Endometrial microvascular endothelial cells (primary cell): ENCODE measurements at regions not wholly inside any gene's neighbourhood (a gene's known extent, or its start where the extent isn't known, plus 50 kb on each side); places are given as distances from the start of the nearest gene placed in this dataset.

ENCODE experiments used
- in situ Hi-C: cut with HindIII; loops from 2 replicates; pipeline ENCODE4 v1.10.0; 2017; ENCODE audit warnings: low sequenced_read_pairs, low pct_unique_long_range_greater_than_20kb; ENCODE audit errors: inconsistent ontology term

DNA sequence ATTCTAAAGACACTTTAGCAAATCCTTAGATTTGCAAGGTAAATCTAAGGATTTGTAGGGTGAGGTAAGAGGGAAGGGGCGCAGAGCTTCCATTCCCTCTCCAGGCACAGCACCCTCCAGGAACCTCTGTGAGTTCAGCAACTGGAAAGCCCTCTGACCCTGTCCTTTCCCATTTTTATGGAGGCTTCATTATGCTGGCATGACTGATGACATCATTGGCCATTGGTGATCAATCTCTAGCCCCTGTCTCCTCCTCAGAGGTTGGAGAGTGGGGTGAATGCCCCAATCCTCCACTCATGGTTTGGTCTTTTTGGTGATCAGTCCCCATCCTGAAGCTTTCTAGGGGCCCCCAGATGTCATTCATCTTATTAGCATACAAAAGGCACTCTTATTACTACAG lies 187.8 kb downstream of the TSN start:
- in situ Hi-C loops: no loop called here

DNA sequence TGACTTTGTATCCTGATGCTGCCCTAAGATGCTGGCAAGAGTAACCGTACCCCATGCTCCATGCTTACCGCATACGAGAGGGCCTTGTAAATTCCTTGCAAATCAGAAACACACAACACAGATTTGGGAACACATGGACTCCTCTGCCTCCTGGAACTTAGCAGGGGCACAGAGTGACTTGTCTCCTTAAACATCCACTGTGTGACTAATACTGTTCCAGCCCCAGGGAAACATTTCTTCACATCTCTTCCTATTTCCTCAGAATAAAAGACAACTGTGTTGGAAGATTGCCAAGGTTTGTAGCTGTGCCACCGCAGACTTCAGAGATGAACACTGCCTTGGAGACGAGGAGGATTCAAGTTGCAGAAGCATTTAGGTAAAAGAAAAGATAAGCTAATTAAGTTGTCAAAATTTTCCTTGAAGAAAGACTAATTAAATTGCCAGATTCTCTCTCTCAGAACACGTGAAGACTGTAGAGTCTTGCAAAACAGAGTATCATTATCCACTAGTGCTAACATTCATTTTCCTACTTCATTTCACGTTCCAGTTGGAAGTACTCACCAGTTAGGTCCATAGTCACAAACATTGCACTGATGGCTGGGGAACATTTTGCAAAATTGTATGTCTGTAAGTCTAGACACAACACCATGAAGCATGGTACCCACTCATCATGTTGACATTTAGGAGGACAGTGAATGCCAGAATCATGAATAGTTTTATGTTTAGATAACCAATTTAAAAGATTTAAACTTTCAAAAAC lies 188.8 kb downstream of the TSN start:
- in situ Hi-C loops: no loop called here

DNA sequence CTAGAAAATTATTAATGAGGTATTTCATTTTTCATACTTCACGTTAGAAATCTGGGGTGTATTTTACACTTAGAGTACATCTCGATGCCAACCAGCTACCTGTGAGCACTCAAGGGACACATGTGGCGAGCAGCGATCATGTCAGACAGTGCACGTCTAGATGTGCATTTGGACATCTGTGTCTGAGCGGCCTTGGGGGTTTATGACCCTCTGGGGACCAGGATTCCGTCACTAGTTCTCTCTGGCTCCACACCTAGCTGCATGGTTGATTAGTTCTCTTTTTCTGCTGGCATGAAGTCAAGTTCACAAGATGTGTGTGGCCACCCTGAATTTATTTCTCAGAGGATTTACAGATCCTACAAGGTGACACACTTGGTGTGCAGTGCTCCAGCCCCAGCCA lies 192.2 kb downstream of the TSN start:
- in situ Hi-C loops: no loop called here

DNA sequence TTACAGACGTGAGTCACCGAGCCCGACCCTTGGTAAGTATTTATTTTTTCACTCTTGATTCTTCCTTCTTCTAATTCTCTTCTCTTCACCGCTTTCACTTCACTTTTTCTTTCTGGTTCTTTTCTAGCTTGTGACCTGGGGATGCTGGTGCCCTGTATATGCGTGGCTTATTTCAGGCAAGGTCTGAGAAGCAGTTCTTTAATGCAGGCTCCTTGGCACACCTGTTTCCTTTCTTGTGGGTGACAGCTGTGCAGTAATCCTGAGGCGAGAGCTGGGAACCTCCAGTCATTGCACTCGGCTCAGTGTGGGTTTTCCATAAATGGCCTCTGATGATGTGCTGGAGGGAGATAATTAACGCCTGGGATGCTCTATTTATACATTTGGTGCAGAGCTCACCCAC lies 193.8 kb downstream of the TSN start:
- in situ Hi-C loops: no loop called here

DNA sequence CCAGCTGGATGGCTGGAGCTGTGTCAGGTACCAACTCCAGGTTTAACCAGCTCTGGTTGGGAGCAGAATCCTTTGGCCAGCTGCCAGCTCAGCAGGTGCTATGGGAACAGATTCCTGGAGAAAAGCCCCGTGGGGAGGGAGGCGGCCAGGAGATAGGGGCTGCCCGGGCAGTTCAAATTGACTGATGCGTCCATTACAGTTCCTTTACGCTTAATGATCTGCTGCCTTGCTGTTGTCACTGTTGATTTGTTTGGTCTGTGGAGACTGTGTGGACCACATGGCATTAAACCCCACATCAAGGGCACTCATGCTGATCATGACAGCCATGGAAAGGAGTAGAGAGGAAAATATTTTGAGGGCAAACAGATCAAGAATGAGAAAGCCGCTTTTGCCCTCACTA lies 200.0 kb downstream of the TSN start:
- in situ Hi-C loops: no loop called here

DNA sequence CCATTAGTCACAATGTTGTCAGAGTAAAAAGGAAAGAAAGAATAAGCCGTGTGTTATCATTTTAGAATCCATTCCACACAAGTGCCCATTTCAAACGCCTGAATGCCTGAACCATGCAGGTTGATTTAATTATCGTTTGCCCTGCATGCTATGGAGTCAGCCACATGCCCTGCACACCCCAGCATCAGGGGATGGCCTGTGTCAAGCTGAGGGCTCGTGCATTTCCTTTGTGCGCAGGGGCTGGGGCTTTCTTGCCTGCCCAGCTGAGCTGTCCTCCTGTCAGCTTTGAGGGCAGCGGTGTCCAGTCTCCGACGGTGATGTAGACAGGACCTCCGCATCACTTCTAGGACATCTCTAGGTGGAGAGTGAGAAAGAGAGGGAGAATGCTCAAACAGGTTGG lies 200.4 kb downstream of the TSN start:
- in situ Hi-C loops: no loop called here

DNA sequence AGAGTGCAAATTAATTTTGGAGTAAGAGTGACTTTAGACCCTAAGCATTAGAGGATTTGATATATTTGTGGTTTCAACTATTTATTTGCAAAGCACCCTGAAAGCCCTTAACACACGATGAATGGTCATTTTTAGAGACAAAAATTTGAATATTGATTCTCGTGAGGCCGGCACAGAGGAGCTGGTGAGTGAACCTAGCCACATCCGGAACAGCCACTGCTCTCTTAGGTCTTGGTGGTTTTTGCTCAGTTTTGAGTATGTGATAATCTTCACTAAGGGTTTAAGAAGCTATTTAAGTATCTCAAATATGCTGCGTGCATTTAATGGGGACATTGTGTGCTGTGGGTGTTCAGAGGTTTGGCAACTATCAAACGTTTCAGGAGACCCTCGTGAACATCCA lies 204.8 kb downstream of the TSN start:
- in situ Hi-C loops: no loop called here

DNA sequence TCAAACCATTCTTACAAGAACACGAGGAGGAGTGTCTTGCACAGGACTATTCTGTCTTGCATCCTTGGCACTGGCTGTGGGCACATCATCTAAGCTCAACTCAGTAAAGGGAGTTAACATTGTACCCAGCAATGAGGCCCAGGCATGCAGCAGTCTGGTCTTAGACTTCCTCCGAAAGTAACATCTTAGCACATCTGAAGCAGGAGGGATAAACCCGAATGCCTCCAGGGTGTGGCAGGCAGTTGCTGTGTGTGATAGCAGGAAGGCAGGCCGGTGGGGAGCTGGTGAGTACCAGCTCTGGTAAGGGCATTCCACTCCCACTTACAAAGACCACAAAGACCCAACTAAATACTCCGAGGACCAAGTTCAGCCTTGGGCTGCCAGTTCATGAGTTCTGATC lies 206.3 kb downstream of the TSN start:
- in situ Hi-C loops: no loop called here

DNA sequence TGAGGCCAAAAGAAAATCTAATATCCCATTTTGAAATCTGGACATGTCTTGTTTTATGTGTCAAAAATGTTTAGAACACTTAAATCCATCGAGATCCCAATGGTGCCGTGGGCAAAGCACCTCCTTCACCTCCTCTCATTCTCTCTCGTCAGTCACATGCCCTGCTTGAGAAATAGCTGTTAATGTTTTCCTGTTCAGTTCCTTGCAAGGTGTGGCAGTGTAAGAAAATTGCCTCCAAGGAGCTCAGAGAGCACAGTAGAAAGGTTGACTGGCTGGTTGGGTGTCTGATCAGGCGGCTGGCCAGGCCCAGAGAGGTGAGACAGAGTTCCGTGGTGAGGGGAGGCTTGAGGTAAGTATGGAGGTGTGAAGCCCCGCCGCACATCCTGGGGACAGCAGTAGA lies 210.2 kb downstream of the TSN start:
- in situ Hi-C loops: no loop called here

DNA sequence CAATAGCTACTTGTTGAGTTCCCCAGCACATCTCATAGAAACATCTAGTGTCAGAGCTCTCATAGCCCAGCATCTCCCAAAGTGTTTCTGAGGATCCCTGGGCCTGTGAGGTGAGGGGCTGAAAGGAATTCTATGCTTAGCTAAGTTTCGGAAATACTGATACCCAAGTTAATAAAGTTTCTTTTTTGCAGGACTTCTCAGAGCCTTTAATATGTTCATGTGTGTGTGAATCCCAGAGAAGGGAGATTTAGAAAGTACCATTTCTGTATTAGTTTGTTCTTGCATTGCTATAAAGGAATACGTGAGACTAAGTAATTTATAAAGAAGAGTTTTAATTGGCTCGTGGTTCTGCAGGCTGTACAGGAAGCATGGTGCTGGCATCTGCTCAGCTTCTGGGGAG lies 211.2 kb downstream of the TSN start:
- in situ Hi-C loops: no loop called here

DNA sequence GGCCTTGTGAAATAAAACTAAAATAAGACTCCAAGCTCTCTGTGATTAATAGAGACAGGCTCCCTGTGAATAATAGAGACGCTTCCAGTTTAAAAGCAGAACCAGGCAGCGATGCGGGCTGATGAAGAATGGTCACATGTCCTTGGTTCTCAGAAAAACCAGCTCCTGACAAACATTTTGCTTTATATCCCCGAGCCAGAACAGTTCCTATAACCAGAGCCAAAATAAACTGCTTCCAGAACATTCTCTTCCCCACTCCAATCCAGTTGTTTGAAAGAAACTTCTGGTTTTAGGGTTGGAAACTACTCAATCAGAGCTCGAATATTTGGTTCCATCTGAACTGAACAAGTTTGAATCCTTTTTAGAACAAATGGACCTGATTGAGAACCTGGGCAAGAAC lies 213.7 kb downstream of the TSN start:
- in situ Hi-C loops: no loop called here

DNA sequence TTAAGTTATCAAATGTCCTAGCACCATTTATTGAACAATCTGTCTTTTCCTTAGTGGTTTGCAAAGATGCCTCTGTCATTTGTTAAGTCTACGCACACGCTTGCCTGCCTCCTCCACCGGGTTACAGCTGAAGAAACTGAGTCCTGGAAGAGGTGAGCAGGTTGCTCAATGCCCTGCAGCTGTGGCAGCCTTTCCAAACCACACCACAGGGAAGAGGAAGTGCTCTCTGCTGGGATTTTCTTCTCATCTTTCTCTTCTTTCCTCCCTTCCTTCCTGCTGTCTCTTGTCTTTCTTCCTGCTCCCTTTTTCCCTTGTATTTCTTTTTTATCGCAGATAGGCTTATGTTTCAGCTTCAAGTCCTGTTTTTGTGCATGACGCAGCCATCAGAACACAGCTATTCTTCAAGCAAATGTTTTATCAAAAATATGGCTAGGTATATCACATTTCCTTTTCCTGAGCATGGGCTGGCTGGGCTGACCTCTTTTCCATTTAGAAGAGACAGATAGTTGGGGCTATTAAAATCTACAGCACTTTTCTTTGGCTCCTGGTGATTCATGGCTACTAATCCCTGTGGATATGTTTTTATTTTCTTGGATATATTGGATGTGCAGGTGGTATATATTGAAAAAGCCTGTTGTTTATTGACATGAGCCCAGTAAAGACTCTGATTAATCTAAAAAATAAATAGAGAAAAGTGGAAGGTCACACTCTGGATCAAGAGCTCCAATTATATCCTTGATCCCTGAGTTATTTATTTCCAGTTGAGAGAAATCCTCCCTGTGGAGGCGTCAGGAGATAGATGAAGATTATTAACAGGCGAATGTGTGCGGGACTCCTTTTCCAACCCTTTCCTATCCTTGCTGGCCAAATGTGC lies 214.6 kb downstream of the TSN start:
- in situ Hi-C loops: no loop called here

DNA sequence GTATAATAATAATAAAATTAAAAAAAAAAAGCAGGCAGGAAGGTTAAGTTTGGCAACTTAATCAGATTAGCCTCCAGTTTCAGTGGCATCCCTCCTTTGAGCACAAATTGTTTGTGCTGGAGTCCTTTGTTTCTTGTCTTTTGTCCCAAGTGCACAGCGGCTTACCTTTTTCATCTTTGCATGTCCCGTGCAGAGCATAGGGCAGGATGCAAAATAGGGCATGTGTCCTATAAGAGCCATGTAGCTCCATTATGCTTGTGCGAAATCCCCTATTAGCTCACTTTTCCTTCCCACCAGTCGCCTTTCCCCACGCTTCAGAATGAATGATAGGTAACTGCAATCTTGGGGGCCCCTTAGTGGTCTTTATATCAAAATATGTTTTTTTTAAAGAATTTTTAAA lies 216.8 kb downstream of the TSN start:
- in situ Hi-C loops: no loop called here

DNA sequence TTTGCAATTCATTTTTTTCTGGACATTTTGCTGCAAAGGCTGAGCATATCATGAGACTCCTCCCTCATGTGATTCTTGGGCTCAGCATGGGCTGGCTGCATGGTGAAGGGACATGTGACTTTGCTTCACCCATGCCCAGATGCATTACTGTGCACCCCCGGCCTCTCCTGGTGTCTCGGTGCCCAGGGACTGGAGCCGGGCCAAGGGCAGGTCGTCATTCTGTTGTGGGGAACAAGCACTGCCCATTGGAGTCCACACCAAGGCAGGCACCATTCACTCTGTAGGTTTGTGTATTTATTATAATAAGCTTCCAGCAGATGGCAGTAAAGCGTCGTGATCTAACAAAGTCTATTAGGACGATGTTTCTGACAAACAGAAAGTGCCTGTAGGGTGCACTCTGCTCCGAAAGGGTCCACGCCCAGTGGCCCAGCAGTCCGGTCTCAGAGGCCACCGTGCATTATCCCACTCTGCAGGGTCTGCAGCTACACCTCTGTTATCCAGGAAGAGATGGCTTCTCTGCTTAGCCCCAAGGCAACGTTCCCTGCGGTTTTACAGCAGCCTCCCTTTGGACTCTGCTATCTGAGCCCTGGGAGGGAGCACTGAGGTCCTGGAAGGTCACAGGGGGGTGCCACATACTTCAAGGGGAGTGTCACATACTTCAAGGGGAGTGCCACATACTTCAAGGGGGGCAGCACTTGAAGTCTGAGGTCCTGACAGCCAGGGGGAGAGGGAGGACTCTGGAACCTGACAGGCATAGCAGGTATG lies 219.6 kb downstream of the TSN start:
- in situ Hi-C loops: no loop called here

DNA sequence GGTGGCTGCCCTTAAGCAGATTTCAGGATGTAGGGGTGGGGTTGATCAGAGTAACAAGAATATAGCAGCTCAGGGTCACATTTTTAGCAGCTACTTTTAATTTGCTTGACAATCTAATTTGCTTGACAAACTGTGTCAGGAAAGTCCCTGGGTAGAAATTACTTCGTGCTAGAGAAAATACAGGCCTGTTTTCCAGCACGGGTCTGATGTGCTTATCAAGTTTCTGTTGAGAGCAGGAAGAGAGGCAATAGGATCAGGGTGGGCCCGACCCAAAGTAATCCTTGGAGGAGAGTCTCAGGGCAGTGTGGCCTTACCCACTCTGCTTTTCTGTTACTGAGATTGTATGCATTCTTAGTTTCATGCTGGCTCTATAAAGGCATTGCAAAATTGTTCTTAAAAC lies 221.5 kb downstream of the TSN start:
- in situ Hi-C loops: no loop called here

DNA sequence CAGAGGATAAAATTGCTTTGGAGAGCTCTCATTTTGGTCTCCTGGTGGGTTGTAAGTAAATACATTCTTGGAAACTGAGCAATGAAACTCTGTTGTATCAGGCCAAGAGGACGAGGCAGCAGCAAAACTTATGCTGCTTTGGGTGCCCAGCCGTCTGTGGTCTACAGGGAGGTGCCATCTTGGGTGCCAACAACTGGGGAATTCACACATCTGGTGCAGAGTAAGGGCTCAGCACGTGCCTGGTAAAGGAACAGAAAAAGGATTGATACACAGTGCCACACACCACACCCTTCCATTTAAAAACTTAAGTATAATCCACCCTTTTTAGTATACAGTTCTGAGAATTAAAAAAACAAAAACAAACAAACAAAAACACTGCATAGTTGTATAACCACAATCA lies 221.9 kb downstream of the TSN start:
- in situ Hi-C loops: no loop called here

DNA sequence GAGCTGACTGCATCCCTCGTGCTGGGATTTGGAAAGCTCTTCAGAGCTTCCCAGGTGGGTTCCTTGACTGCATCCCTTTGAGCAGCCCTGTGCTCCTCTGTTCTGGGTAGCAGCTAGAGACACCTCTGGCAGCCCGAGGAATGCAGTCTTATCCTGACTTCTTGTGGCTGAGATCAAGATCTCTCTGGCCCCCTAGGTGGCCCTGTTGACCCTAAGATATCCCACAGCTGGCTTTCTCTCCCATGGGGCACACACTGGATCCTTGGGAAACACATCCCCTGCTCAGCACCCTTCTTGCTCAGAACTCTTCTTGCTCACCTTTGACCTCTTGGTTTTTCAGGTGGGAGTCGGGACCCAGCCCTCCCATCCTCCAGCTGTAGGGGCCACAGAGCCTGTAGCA lies 237.2 kb downstream of the TSN start:
- in situ Hi-C loops: no loop called here

DNA sequence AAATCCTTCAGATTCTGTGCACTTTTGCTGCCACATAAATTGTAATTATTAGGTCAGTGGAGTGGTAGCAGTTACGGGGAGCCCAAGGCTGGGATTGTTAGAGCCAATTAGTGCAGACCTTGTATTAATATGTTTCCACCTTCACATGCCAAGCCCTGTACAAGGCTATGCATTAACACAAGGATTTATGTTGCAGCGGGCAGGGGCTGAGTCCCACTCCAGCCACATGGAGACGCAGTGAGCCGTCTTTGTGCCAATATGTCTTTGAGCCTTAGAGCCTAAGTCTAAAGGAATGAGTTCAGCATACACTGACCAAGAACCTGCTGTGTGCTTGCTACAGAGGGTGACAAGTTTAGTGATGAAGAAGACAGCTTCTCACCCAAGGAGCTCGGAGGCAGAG lies 238.2 kb downstream of the TSN start:
- in situ Hi-C loops: no loop called here

DNA sequence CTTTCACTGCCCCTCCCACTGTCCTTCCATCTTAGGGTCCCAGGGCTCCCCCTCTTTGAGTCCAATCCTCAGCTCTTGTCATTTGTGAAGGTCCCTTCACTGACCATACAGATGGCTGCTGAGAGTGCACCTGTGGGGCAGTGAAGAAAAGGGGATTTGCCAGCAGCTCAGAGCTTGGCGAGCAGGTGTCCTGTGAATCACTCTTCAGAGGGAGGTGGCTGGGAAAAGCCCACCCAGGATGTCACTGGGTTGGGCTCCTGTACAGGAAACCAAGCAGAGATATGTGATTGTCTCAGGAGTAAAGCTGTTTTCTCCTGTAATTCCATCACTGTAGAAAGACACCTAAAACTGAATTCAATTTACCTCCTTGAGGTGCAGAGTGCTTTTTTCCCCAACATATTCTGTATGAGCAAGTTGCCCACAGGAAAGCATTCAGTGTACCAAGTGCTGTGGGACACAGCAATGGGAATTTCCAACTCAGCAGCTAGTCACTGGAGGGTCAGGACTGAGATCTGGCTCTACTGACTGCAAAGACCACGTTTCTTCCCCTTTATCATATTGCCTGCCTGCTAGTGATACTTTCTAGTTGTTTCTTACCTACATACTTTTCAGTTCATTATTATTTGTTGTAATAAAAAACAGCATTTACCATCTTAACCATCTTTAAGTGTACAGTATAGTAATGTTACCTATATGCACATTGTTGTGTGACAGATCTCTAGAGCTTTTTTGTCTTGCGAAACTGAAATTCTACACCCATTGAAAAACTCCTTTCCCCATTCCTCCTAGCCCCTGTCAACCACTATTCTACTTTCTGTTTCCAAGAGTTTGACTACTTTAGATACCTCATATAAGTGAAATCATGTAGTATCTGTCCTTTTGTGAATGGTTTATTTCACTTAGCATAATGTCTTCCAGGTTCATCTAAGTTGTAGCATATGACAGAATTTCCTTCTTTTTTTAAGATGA lies 239.1 kb downstream of the TSN start:
- in situ Hi-C loops: no loop called here
